IPS-20b (cell line): ENCODE measurements at regions not wholly inside any gene's neighbourhood (a gene's known extent, or its start where the extent isn't known, plus 50 kb on each side); places are given as distances from the start of the nearest gene placed in this dataset.
A peak's percentile ranks its signal among the peaks of the same experiment; 100 is the strongest.

Experiments
- H3K27ac ChIP-seq: one replicate; pipeline ENCODE4 v1.5.1; 2013; ENCODE audit warnings: low read length
- H3K27me3 ChIP-seq: 2 replicates; pipeline ENCODE4 v1.6.1; 2013; ENCODE audit warnings: mild to moderate bottlenecking, low read length, inconsistent platforms; ENCODE audit not compliant: insufficient read depth
- H3K36me3 ChIP-seq: 2 replicates; pipeline ENCODE4 v1.6.1; 2013; ENCODE audit warnings: low read depth, mild to moderate bottlenecking, inconsistent platforms, low read length, moderate library complexity; ENCODE audit not compliant: insufficient read depth
- H3K4me1 ChIP-seq: 2 replicates; pipeline ENCODE4 v1.6.1; 2013; ENCODE audit warnings: mild to moderate bottlenecking, control low read depth, inconsistent platforms, low read length, moderate library complexity; ENCODE audit not compliant: insufficient read depth
- H3K4me3 ChIP-seq: 2 replicates; pipeline ENCODE4 v1.5.1; 2013; ENCODE audit warnings: mild to moderate bottlenecking, low read length, inconsistent platforms
- H3K9ac ChIP-seq: 2 replicates; pipeline ENCODE4 v1.6.1; 2013; ENCODE audit warnings: low read depth, mild to moderate bottlenecking, inconsistent platforms, low read length, moderate library complexity
- H3K9me3 ChIP-seq: 2 replicates; pipeline ENCODE4 v1.6.1; 2013; ENCODE audit warnings: mild to moderate bottlenecking, low read depth, low read length, inconsistent platforms; ENCODE audit not compliant: insufficient read depth

- Histone ChIP-seq H3K36me3 (no peaks in the 10 kb centered on the region), H3K27ac (peak overlapping the region; percentile 60), H3K4me3 (peak overlapping the region; percentile 87), H3K4me1 (peaks cover 23% of the 10 kb centered on the region), H3K27me3 (peaks cover 35% of the 10 kb centered on the region), H3K9ac (peak overlapping the region; percentile 90; the same call in 1 of the 2 replicates), H3K9me3 (no peaks in the 10 kb centered on the region)
Measured at GRCh38 chr7:131111081-131111576, 216.5 kb upstream of the MKLN1 start.

- Histone ChIP-seq H3K9me3 (no peaks in the 10 kb centered on the region), H3K36me3 (no peaks in the 10 kb centered on the region), H3K27me3 (peaks cover 31% of the 10 kb centered on the region), H3K4me1 (peaks cover 23% of the 10 kb centered on the region), H3K4me3 (no peak overlapping the region), H3K9ac (no peak overlapping the region), H3K27ac (no peak overlapping the region)
Measured at GRCh38 chr7:131111792-131112191, 215.9 kb upstream of the MKLN1 start.

GRCh38 chr7:131112431-131112830 lies 215.2 kb upstream of the MKLN1 start:
- Histone ChIP-seq H3K4me3 (no peak overlapping the region), H3K27me3 (peaks cover 26% of the 10 kb centered on the region), H3K36me3 (no peaks in the 10 kb centered on the region), H3K4me1 (peaks cover 23% of the 10 kb centered on the region), H3K27ac (no peak overlapping the region), H3K9ac (no peak overlapping the region), H3K9me3 (no peaks in the 10 kb centered on the region)

GRCh38 chr7:131115340-131115739 lies 212.3 kb upstream of the MKLN1 start:
- Histone ChIP-seq H3K4me1 (peaks cover 13% of the 10 kb centered on the region), H3K36me3 (no peaks in the 10 kb centered on the region), H3K27ac (no peak overlapping the region), H3K27me3 (peaks cover 8% of the 10 kb centered on the region; the same call in 1 of the 2 replicates), H3K9me3 (peaks cover 14% of the 10 kb centered on the region), H3K9ac (no peak overlapping the region), H3K4me3 (no peak overlapping the region)

- no peaks in the 10 kb centered on the region for H3K36me3 ChIP-seq
- H3K4me1 ChIP-seq: no peaks in the 10 kb centered on the region
- no peak overlapping the region for H3K27ac ChIP-seq
- H3K9ac ChIP-seq: no peak overlapping the region
- H3K9me3 ChIP-seq: peaks cover 14% of the 10 kb centered on the region
- H3K27me3 ChIP-seq: no peaks in the 10 kb centered on the region
- H3K4me3 ChIP-seq: no peak overlapping the region
Measured at GRCh38 chr7:131117439-131117838, 210.2 kb upstream of the MKLN1 start.

- Histone ChIP-seq H3K36me3 (no peaks in the 10 kb centered on the region), H3K27ac (no peak overlapping the region), H3K4me1 (no peaks in the 10 kb centered on the region), H3K4me3 (no peak overlapping the region), H3K27me3 (no peaks in the 10 kb centered on the region), H3K9ac (no peak overlapping the region), H3K9me3 (peaks cover 14% of the 10 kb centered on the region)
Measured at GRCh38 chr7:131119381-131119780, 208.3 kb upstream of the MKLN1 start.

GRCh38 chr7:131122394-131122793 lies 205.3 kb upstream of the MKLN1 start:
- peaks cover 14% of the 10 kb centered on the region for H3K9me3 ChIP-seq
- H3K36me3 ChIP-seq: no peaks in the 10 kb centered on the region
- H3K27me3 ChIP-seq: no peaks in the 10 kb centered on the region
- no peak overlapping the region for H3K9ac ChIP-seq
- H3K27ac ChIP-seq: no peak overlapping the region
- no peak overlapping the region for H3K4me3 ChIP-seq
- no peaks in the 10 kb centered on the region for H3K4me1 ChIP-seq

GRCh38 chr7:131124001-131124629 lies 203.6 kb upstream of the MKLN1 start:
- Histone ChIP-seq H3K9ac (no peak overlapping the region), H3K36me3 (no peaks in the 10 kb centered on the region), H3K27ac (no peak overlapping the region), H3K4me1 (no peaks in the 10 kb centered on the region), H3K27me3 (no peaks in the 10 kb centered on the region), H3K9me3 (peaks cover 6% of the 10 kb centered on the region), H3K4me3 (no peak overlapping the region)

GRCh38 chr7:131124867-131125266 lies 202.8 kb upstream of the MKLN1 start:
- Histone ChIP-seq H3K4me1 (no peaks in the 10 kb centered on the region), H3K36me3 (no peaks in the 10 kb centered on the region), H3K9me3 (no peaks in the 10 kb centered on the region), H3K27me3 (no peaks in the 10 kb centered on the region), H3K9ac (no peak overlapping the region), H3K27ac (no peak overlapping the region), H3K4me3 (no peak overlapping the region)

GRCh38 chr7:131130324-131130723 lies 197.4 kb upstream of the MKLN1 start:
- Histone ChIP-seq H3K9me3 (no peaks in the 10 kb centered on the region), H3K9ac (no peak overlapping the region), H3K4me3 (no peak overlapping the region), H3K27ac (no peak overlapping the region), H3K4me1 (no peaks in the 10 kb centered on the region; the same call in 1 of the 2 replicates), H3K27me3 (no peaks in the 10 kb centered on the region), H3K36me3 (no peaks in the 10 kb centered on the region)

GRCh38 chr7:131131012-131131745 lies 196.5 kb upstream of the MKLN1 start:
- no peaks in the 10 kb centered on the region; the same call in 1 of the 2 replicates for H3K4me1 ChIP-seq
- H3K27ac ChIP-seq: no peak overlapping the region
- H3K36me3 ChIP-seq: no peaks in the 10 kb centered on the region
- H3K9me3 ChIP-seq: no peaks in the 10 kb centered on the region
- no peaks in the 10 kb centered on the region for H3K27me3 ChIP-seq
- no peak overlapping the region for H3K4me3 ChIP-seq
- H3K9ac ChIP-seq: no peak overlapping the region
